ENCODE measurements at regions not wholly inside any gene's neighbourhood (a gene's known extent, or its start where the extent isn't known, plus 50 kb on each side); places are given as distances from the start of the nearest gene placed in this dataset.
"Not testable (repeated sequence)": the region's sequence is repeated elsewhere in the genome, so short reads cannot be mapped to it uniquely, and the experiment has no call there.

- ATAC-seq (ENCODE audit: low FRiP score in 2 of 2) = no peak
- 78 to 94% methylated on average over 1 of the region's 1 CpG for WGBS, 2 donors
- H3K4me3 ChIP-seq = no peak overlapping the region
- H3K4me1 ChIP-seq = no peaks in the 10 kb centered on the region
- H3K27ac ChIP-seq = no peak overlapping the region
- TF ChIP-seq CTCF (IDR thresholded peaks at IDR 0.05) = no peak
- no peak for TF ChIP-seq EP300 (IDR thresholded peaks at IDR 0.05)
- TF ChIP-seq POLR2A (IDR thresholded peaks at IDR 0.05) = no peak
- no peak for TF ChIP-seq POLR2AphosphoS5 (IDR thresholded peaks at IDR 0.05)
- DNase-seq = no peak
- no peaks in the 10 kb centered on the region for H3K36me3 ChIP-seq
- no peaks in the 10 kb centered on the region for H3K9me3 ChIP-seq
- H3K27me3 ChIP-seq = no peaks in the 10 kb centered on the region
Measured at GRCh38 chr6:91196729-91197128, 609.9 kb upstream of the MAP3K7 start.

DNA sequence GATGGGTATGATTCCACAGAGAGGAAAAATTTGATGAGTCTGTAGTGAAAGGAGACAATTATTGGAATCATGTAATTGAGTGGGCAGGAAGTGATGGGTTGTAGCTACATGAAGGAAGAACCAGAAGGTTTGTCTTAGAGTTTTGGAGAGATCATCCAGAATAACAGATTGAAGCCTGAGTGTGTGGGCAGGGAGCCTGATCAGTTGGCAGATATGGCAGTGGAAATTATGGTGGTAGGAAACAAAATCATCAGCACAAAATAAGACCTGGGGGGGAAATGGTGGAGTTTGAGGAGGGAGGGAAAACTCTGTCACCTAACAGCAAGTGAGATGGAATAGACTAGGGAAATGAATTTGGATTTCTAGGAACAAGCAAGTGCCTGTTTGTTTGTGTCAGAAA is 606.6 kb upstream of the MAP3K7 start:
- ATAC-seq (ENCODE audit: low FRiP score in 2 of 2) (no peak), DNase-seq (no peak)
- no peaks in the 10 kb centered on the region for H3K9me3 ChIP-seq
- TF ChIP-seq POLR2AphosphoS5 (IDR thresholded peaks at IDR 0.05) = no peak
- no peak for TF ChIP-seq CTCF (IDR thresholded peaks at IDR 0.05)
- TF ChIP-seq POLR2A (IDR thresholded peaks at IDR 0.05) = no peak
- TF ChIP-seq EP300 (IDR thresholded peaks at IDR 0.05) = no peak
- H3K4me1 ChIP-seq = no peaks in the 10 kb centered on the region
- no peak overlapping the region for H3K27ac ChIP-seq
- no peaks in the 10 kb centered on the region for H3K36me3 ChIP-seq
- H3K27me3 ChIP-seq = no peaks in the 10 kb centered on the region
- H3K4me3 ChIP-seq = no peak overlapping the region

DNA sequence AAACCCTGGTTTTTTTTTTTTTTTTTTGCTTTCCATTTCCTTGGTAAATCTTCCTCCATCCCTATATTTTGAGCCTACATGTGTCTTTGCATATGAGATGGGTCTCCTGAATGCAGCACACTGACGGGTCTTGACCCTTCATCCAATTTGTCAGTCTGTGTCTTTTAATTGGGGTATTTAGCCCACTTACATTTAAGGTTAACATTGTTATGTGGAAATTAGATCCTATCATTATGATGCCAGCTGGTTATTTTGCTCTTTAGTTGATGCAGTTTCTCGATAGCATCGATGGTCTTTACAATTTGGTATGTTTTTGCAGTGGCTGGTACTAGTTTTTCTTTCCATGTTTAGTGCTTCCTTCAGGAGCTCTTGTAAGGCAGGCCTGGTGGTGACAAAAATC is 603.2 kb upstream of the MAP3K7 start:
- WGBS, 2 donors = 89 to 93% methylated on average over 3 of the region's 3 CpGs
- not testable (repeated sequence) for ATAC-seq (ENCODE audit: low FRiP score in 2 of 2); H3K27me3 ChIP-seq; H3K36me3 ChIP-seq; DNase-seq; H3K4me3 ChIP-seq; H3K9me3 ChIP-seq; H3K4me1 ChIP-seq; H3K27ac ChIP-seq

DNA sequence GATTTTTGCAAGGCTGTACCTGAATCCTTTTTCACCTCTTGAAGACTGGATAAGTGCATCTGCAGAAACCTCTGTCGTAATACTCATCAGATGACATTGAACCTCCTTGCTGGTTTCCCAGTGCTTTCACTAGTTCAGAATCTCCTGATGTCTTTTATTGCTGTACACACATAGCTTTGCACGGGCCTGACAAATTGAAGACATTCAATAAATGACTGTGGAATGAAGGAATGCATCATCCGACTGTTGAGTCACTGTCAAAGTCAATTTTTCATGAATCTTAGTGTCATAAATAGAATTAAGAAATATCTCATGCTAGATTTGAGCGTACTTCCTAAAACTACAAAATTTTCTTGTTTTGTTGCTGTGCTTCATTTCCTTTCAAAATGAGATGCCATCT is 598.2 kb upstream of the MAP3K7 start:
- WGBS, 2 donors = 86 to 87% methylated on average over 4 of the region's 4 CpGs
- ATAC-seq (ENCODE audit: low FRiP score in 2 of 2) (no peak), DNase-seq (no peak)
- Histone ChIP-seq H3K4me1 (no peaks in the 10 kb centered on the region), H3K36me3 (no peaks in the 10 kb centered on the region), H3K9me3 (peaks cover 0 to 3% (median 0%) of the 10 kb centered on the region in 4 donors), H3K27ac (no peak overlapping the region), H3K27me3 (no peaks in the 10 kb centered on the region), H3K4me3 (no peak overlapping the region)
- no peak for TF ChIP-seq POLR2A (IDR thresholded peaks at IDR 0.05)
- TF ChIP-seq EP300 (IDR thresholded peaks at IDR 0.05) = no peak
- TF ChIP-seq CTCF (IDR thresholded peaks at IDR 0.05) = no peak
- TF ChIP-seq POLR2AphosphoS5 (IDR thresholded peaks at IDR 0.05) = no peak

GRCh38 chr6:91181416-91181815 is 594.5 kb upstream of the MAP3K7 start:
- ATAC-seq (ENCODE audit: low FRiP score in 2 of 2) = no peak
- DNase-seq = no peak
- Histone ChIP-seq H3K4me1 (no peaks in the 10 kb centered on the region), H3K9me3 (peaks cover 0 to 3% (median 0%) of the 10 kb centered on the region in 4 donors), H3K27me3 (no peaks in the 10 kb centered on the region), H3K36me3 (no peaks in the 10 kb centered on the region), H3K27ac (no peak overlapping the region), H3K4me3 (no peak overlapping the region)
- WGBS, 2 donors = 61 to 76% methylated on average over 2 of the region's 2 CpGs
- TF ChIP-seq EP300 (IDR thresholded peaks at IDR 0.05) (no peak), CTCF (IDR thresholded peaks at IDR 0.05) (no peak), POLR2A (IDR thresholded peaks at IDR 0.05) (no peak), POLR2AphosphoS5 (IDR thresholded peaks at IDR 0.05) (no peak)

Measured in upper lobe of left lung (tissue), 6 donors.